CD4-positive, alpha-beta T cell treated with Interleukin-15 for 1 hour (primary cell): ENCODE measurements at regions not wholly inside any gene's neighbourhood (a gene's known extent, or its start where the extent isn't known, plus 50 kb on each side); places are given as distances from the start of the nearest gene placed in this dataset.

Experiments used
- DNase-seq: peaks from one replicate; pipeline ENCODE4 v3.0.0-alpha.2; 2020

DNA sequence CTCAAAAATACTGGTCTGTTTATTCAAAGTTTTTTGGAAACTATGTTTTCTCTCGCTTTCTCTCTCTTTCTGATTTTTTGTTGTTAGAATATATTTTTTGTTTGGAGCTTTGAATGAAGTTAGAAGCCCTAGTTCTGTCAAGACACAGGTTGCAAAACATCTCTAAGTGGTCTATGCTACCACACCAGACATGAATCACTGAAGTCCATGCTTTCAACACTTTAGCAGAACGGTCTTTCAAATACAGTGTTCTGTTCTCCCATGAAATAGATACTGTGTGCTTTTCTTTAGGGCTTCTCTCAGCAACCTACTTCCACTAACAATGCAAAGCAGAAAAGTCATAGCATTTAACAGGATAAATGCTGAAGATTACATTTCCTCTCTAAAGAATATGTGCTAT, 392.5 kb downstream of the TMEM167A start:
- DNase-seq, result no peak

- DNase-seq, result no peak
Observed at GRCh38 chr5:82684165-82684564, 393.0 kb downstream of the TMEM167A start.

- DNase-seq, result no peak
Observed at GRCh38 chr5:82679660-82680059, 397.5 kb downstream of the TMEM167A start.

DNA sequence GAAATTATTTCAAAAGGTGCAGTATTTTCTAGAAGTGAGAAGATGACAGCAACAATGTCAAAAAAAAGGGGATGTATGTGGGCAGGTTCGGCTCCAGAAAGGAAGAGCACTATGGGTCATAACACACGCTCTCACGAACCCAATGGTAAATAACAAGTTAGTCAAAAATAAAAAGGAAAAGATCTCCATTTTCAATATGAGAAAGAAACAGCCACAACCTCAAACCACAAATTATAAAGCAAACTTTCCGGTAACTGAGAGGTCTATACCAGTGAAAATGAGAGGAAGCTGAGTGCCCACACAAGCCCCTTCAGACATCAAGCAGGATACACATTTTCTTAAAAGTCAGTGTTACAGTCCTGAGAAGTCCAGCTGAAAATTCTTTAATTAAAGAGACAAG, 398.5 kb upstream of the RPS23 start:
- no peak for DNase-seq

GRCh38 chr5:82674671-82675070, 396.5 kb upstream of the RPS23 start:
- no peak for DNase-seq

- no peak for DNase-seq
Observed at GRCh38 chr5:82673057-82673809, 395.1 kb upstream of the RPS23 start.

DNA sequence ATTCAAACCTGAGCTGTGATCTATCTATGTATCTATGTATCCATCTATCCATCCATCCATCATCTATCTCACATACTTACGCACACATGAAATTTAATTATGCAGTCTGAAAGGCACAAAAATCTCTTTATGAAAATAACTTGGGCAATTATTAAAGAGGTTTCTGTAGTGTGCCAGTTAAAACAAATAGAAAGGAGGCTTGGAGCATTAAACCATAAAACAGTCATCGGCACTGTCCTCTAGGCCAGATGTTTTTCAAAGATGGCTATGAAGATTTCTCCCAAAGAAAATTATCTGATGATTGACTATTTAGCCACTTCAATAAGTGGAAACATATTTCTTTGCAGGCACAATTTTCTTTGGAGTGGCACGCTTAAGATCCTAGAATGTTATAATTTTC, 392.5 kb upstream of the RPS23 start:
- no peak for DNase-seq

GRCh38 chr5:82669720-82670119, 391.6 kb upstream of the RPS23 start:
- DNase-seq, result no peak

GRCh38 chr5:82666312-82666711, 388.2 kb upstream of the RPS23 start:
- no peak for DNase-seq

GRCh38 chr5:82664732-82665131, 386.6 kb upstream of the RPS23 start:
- no peak for DNase-seq

GRCh38 chr5:82663225-82663624, 385.1 kb upstream of the RPS23 start:
- no peak for DNase-seq

DNA sequence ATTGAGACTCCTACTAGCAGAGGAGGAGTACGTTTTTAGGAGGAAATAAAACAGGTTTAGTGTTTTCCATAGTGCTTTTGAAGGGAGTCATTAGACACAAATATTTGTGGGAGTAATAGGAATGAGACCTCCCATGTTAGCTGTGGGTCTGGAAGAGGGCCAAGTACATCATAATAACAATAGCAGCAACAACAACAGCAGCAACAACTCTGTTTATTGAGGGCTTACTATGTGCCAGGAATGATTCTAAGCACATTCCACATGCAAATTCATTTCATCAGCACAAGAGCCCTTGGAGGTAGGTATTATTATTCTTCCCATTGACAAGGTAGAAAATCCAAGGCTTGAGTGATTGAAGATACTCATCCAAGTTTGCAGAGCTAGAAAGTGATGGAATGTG, 384.2 kb upstream of the RPS23 start:
- no peak for DNase-seq

DNA sequence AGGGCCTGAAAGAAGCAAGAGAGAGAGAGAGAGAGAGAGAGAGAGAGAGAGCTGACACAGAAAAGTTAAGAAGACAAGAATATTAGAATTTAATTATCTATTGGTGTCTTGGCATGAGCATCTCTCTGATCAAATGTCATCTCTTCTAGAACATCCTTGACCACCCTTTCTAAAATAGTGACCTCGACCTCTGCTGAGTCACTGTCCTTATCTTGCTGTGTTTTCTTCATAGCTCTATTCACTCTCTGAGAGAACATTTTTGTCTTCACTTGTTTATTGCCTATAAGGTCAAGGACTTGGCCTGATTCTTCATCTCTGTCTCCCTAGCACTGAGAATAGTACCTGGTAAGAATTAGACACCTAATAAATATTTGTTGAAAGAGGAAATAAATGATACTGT, 383.8 kb upstream of the RPS23 start:
- no peak for DNase-seq

GRCh38 chr5:82661462-82661861, 383.3 kb upstream of the RPS23 start:
- no peak for DNase-seq

DNA sequence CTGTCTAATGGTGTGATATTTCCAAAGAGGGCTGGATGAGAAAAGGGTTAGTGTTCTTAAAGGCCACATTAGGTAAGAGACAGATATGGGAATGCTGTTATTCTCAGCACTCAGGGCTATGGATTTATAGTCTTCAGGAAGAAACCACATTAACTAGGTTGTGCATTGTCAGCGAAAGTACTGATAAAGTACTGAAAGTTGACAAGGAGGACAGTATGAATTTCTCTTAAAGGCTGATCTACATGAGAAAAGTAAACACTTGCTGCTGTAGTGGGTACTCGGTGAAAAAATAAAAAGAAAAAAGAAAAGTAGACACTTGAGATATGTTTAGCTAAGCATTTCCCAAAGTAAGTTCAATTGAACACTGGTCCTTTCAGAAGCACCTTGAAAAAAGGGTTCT, 381.0 kb upstream of the RPS23 start:
- DNase-seq, result no peak

DNA sequence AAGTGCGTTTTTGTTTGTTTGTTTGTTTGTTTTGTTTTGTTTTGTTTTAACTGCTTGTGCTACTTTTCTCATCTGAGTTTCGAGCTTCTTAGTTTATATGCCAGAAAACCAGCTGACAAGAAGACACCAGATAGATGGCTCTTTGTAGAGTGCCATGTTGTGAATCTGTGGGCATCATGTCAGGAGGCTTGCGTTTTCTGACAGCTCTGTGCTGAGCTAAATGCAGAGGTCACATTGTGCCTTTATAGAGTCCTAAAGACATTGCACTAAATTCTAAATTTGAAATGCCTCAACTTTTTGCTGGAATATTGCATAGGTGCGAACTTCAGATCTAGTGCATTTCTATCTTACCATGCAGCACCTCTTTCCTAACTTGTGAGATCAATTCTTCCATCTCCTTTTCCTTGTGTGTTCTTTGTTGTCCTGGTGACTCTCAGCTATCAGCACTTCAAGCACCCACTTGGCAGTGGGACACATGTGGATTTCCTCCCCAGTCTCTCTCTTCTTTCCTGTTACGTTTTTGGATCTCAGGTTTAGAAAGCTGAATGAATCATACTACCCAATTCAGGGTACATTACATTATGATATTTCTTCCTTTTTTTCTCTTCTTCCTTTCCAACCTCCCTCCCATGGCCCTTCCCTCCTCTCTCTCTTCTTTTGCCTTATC, 379.0 kb upstream of the RPS23 start:
- DNase-seq, result no peak

GRCh38 chr5:82656341-82656761, 378.2 kb upstream of the RPS23 start:
- no peak for DNase-seq

GRCh38 chr5:82655078-82655477, 376.9 kb upstream of the RPS23 start:
- no peak for DNase-seq

DNA sequence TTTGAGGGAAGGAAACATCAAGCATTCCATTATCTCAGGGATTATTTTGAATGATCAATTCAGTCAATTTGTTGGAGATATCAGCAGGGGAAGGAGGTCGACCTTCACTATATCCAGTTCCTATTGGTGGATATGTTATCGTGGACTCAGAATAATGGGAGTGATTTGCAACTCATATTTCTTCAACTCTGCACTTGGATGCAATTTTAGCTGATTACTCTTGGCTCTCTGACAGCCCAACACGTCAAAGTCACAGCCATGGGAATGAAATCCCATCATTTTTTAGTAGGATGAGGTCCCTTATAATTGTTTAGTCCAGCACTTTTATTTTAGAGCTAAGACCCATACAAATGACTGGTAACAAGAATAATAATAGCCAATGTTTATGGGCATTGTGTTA, 371.8 kb upstream of the RPS23 start:
- DNase-seq, result no peak

DNA sequence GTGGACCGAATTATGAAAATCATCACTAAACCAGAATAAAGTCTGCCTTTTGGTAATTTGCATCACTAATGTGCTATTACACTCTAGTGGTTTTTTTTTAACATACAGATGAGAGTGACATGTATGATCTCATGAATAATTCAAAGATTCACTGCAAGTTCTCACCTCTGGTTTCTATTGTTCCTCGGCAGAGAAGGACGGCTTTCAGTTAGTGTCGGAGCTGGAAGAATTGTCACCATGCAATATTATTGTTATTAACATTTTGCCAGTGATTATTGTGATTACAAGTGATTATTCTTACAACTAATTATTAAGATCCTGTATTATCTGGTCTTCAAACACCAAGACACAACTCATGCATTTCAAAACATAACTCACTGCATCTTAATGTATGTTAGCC, 366.6 kb upstream of the RPS23 start:
- DNase-seq, result no peak

DNA sequence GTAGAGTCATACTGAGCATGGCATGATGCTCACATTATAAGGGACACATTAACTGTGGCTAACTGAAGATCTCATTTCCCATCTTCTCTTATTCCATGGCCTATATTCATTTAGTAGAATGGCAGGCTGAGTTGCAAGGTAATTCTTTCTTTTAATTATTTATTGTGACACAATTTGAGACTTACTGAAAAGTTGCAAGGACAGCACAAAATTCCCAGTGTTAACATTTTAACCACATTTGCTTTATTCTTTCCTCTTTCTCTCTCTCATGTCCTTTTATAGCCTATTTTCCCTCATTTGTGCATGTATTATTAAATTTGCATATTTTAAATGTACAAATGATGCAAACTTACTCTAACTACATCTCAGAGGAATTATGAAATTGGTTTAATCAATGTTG, 366.1 kb upstream of the RPS23 start:
- no peak for DNase-seq

DNA sequence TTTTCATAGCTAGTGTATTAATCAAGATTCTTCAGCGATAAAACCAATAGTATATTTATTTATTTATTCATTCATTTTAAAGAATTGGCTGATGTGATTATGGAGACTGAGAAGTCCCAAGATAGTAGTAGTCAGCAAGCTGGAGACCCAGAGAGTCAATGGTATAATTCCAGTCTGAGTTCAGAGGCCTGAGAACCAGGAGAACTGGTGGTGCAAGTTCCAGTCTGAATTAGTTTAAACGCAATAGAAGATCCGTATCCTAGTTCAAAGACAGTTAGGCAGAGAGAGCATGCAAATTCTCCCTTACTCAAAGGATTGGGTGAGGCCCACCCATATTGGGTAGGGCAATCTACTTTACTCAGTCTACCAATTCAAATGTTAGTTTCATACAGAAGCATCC, 364.2 kb upstream of the RPS23 start:
- no peak for DNase-seq

- no peak for DNase-seq
Observed at GRCh38 chr5:82641331-82642003, 363.3 kb upstream of the RPS23 start.

- no peak for DNase-seq
Observed at GRCh38 chr5:82640916-82641315, 362.8 kb upstream of the RPS23 start.
